Transverse colon (tissue), 3 donors: ENCODE measurements at regions not wholly inside any gene's neighbourhood (a gene's known extent, or its start where the extent isn't known, plus 50 kb on each side); places are given as distances from the start of the nearest gene placed in this dataset.

Source experiments
- EP300 ChIP-seq: sonication (generic); formaldehyde crosslinking; IDR thresholded peaks from one replicate; pipeline ENCODE4 v1.6.1; 2017; ENCODE audit warnings: antibody characterized with exemption, low read depth
- POLR2A ChIP-seq: fragments of 450-650 bp; IDR thresholded peaks from one replicate; pipeline ENCODE4 v1.6.1; 2016; ENCODE audit warnings: antibody characterized with exemption, mild to moderate bottlenecking, moderate library complexity
- TF ChIP-seq, protein P1 (sequence below), 5 experiments: fragments of 200-600 bp in 3 of 5; fragments of 450-650 bp in 2 of 5; sonication (generic) in 3 of 5; IDR thresholded peaks; 1 replicate in 2 of 5; 2 replicates in 3 of 5; pipeline ENCODE4 v1.5.1; 2016 to 2017; ENCODE audit warnings: antibody characterized with exemption in 5 of 5, inconsistent platforms in 3 of 5, mild to moderate bottlenecking in 2 of 5, moderate library complexity in 1 of 5

DNA sequence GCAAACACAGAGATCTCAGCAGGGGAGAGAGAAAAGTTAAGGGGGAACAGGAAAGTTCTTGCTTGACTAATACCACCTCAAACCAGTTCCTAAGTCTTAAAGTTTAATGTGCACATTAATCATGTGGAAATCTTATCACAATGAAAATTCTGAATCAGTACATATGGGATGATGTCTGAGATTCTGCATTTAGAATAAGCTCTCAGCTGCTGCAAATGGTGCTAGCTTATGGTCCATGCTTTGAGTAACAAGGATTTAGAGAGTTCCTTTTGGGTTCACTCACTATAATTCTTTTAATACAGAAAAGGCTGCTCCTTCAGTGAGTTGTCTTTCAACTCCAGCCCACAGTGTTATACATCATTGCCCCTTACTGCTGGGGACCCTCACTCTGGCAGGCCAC, 99.5 kb upstream of the THRB start:
- TF ChIP-seq POLR2A (no peak), EP300 (no peak)
- TF ChIP-seq, protein P1, sequence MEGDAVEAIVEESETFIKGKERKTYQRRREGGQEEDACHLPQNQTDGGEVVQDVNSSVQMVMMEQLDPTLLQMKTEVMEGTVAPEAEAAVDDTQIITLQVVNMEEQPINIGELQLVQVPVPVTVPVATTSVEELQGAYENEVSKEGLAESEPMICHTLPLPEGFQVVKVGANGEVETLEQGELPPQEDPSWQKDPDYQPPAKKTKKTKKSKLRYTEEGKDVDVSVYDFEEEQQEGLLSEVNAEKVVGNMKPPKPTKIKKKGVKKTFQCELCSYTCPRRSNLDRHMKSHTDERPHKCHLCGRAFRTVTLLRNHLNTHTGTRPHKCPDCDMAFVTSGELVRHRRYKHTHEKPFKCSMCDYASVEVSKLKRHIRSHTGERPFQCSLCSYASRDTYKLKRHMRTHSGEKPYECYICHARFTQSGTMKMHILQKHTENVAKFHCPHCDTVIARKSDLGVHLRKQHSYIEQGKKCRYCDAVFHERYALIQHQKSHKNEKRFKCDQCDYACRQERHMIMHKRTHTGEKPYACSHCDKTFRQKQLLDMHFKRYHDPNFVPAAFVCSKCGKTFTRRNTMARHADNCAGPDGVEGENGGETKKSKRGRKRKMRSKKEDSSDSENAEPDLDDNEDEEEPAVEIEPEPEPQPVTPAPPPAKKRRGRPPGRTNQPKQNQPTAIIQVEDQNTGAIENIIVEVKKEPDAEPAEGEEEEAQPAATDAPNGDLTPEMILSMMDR (IDR thresholded peaks at IDR 0.05), result no peak
